ENCODE measurements at regions not wholly inside any gene's neighbourhood (a gene's known extent, or its start where the extent isn't known, plus 50 kb on each side); places are given as distances from the start of the nearest gene placed in this dataset.

GRCh38 chr4:10949039-10949733, 264.6 kb upstream of the CLNK start:
- TF ChIP-seq, protein P1, sequence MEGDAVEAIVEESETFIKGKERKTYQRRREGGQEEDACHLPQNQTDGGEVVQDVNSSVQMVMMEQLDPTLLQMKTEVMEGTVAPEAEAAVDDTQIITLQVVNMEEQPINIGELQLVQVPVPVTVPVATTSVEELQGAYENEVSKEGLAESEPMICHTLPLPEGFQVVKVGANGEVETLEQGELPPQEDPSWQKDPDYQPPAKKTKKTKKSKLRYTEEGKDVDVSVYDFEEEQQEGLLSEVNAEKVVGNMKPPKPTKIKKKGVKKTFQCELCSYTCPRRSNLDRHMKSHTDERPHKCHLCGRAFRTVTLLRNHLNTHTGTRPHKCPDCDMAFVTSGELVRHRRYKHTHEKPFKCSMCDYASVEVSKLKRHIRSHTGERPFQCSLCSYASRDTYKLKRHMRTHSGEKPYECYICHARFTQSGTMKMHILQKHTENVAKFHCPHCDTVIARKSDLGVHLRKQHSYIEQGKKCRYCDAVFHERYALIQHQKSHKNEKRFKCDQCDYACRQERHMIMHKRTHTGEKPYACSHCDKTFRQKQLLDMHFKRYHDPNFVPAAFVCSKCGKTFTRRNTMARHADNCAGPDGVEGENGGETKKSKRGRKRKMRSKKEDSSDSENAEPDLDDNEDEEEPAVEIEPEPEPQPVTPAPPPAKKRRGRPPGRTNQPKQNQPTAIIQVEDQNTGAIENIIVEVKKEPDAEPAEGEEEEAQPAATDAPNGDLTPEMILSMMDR (IDR thresholded peaks at IDR 0.05): no peak
- H3K4me1 ChIP-seq: no peaks in the 10 kb centered on the region
- H3K9ac ChIP-seq: no peak overlapping the region
- no peaks in the 10 kb centered on the region for H3K9me3 ChIP-seq (ENCODE audit: control insufficient read depth, low read length)
- no peaks in the 10 kb centered on the region for H3K79me2 ChIP-seq
- H3K4me3 ChIP-seq (ENCODE audit: low read depth, low read length): no peak overlapping the region
- H3K27ac ChIP-seq: no peak overlapping the region
- no peak overlapping the region for H3K4me2 ChIP-seq (ENCODE audit: low read length)
- no peaks in the 10 kb centered on the region for H3K36me3 ChIP-seq (ENCODE audit: control insufficient read depth, insufficient read depth, low read length)
- no peak overlapping the region for H2AFZ ChIP-seq
- no peaks in the 10 kb centered on the region for H3K27me3 ChIP-seq (ENCODE audit: control insufficient read depth, insufficient read depth, low read length)

DNA sequence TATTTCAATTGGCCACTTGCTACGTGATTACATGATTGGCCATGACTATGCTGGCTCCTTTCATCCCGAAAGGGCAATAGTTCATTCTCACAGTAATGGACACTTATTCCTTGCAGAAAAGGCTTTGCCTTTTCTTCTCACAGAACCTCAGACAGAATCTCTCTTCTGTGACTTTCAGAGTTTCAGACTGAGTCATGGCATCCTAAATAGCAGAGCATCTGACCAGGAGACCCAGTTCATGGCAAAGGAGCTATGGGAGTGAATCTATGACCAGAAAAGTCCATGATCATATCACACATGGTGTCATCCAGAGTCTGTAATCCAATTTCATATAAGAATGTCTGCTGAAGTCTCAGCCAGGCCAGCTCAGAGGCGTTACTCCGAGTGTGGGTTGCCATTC, 263.3 kb upstream of the CLNK start:
- no peaks in the 10 kb centered on the region for H3K36me3 ChIP-seq (ENCODE audit: control insufficient read depth, insufficient read depth, low read length)
- no peak overlapping the region for H3K27ac ChIP-seq
- H3K9me3 ChIP-seq (ENCODE audit: control insufficient read depth, low read length): no peaks in the 10 kb centered on the region
- no peak overlapping the region for H3K4me2 ChIP-seq (ENCODE audit: low read length)
- TF ChIP-seq, protein P1 (IDR thresholded peaks at IDR 0.05): no peak
- H2AFZ ChIP-seq: no peak overlapping the region
- no peaks in the 10 kb centered on the region for H3K79me2 ChIP-seq
- no peaks in the 10 kb centered on the region for H3K27me3 ChIP-seq (ENCODE audit: control insufficient read depth, insufficient read depth, low read length)
- H3K9ac ChIP-seq: no peak overlapping the region
- H3K4me1 ChIP-seq: no peaks in the 10 kb centered on the region
- H3K4me3 ChIP-seq (ENCODE audit: low read depth, low read length): no peak overlapping the region

GRCh38 chr4:10944321-10944720, 259.8 kb upstream of the CLNK start:
- H3K9me3 ChIP-seq (ENCODE audit: control insufficient read depth, low read length): no peaks in the 10 kb centered on the region
- H3K4me1 ChIP-seq: no peaks in the 10 kb centered on the region
- no peaks in the 10 kb centered on the region for H3K79me2 ChIP-seq
- TF ChIP-seq, protein P1 (IDR thresholded peaks at IDR 0.05): no peak
- H3K36me3 ChIP-seq (ENCODE audit: control insufficient read depth, insufficient read depth, low read length): no peaks in the 10 kb centered on the region
- H3K4me3 ChIP-seq (ENCODE audit: low read depth, low read length): no peak overlapping the region
- H3K27me3 ChIP-seq (ENCODE audit: control insufficient read depth, insufficient read depth, low read length): no peaks in the 10 kb centered on the region
- no peak overlapping the region for H3K4me2 ChIP-seq (ENCODE audit: low read length)
- no peak overlapping the region for H3K9ac ChIP-seq
- no peak overlapping the region for H2AFZ ChIP-seq
- H3K27ac ChIP-seq: no peak overlapping the region

DNA sequence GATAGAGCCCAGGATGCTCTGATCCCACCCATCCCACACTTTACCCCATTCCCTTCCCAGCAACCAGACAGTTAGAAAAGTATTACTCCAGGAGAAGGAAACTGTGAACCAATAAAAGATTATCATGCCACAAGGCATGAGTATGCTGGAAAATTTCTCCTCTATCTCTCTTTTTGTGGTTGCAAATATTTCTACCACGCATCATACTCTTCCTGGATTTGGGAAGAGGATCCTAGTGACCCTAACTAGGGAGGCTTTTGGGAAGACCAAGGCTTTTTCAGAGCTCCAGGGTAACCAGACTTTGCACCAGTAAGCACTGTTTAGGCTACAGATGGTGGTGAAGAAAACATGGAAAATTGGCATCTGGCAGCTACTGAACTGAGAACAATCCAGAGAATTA, 257.6 kb upstream of the CLNK start:
- H3K4me1 ChIP-seq: no peaks in the 10 kb centered on the region
- H3K36me3 ChIP-seq (ENCODE audit: control insufficient read depth, insufficient read depth, low read length): no peaks in the 10 kb centered on the region
- no peaks in the 10 kb centered on the region for H3K79me2 ChIP-seq
- H3K9me3 ChIP-seq (ENCODE audit: control insufficient read depth, low read length): no peaks in the 10 kb centered on the region
- H3K4me2 ChIP-seq (ENCODE audit: low read length): no peak overlapping the region
- no peak overlapping the region for H3K9ac ChIP-seq
- H2AFZ ChIP-seq: no peak overlapping the region
- TF ChIP-seq, protein P1 (IDR thresholded peaks at IDR 0.05): no peak
- no peak overlapping the region for H3K4me3 ChIP-seq (ENCODE audit: low read depth, low read length)
- H3K27me3 ChIP-seq (ENCODE audit: control insufficient read depth, insufficient read depth, low read length): no peaks in the 10 kb centered on the region
- H3K27ac ChIP-seq: no peak overlapping the region

DNA sequence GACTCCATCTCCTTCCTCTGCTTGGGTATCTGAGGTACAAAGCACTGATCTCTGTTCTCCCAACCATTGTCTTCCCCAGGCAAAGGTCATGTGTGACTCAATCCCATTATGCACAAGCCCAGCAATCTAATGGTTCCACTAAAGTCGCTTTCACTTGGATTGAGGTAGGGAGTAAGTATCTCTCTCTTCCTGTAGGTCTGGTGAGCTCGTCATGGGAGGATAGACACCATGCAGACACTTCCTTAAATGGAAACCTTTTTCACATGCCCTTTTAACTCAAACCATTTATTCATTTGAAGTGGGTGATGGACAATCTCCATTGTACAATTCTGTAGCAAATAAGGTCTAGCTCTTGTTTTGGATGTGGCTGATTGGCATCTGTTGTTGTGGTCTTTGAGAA, 245.2 kb upstream of the CLNK start:
- Histone ChIP-seq H3K27me3 (ENCODE audit: control insufficient read depth, insufficient read depth, low read length) (no peaks in the 10 kb centered on the region), H3K36me3 (ENCODE audit: control insufficient read depth, insufficient read depth, low read length) (no peaks in the 10 kb centered on the region), H3K9me3 (ENCODE audit: control insufficient read depth, low read length) (no peaks in the 10 kb centered on the region), H3K79me2 (no peaks in the 10 kb centered on the region), H3K4me3 (ENCODE audit: low read depth, low read length) (no peak overlapping the region), H2AFZ (no peak overlapping the region), H3K9ac (no peak overlapping the region), H3K27ac (no peak overlapping the region), H3K4me1 (no peaks in the 10 kb centered on the region), H3K4me2 (ENCODE audit: low read length) (no peak overlapping the region)
- TF ChIP-seq, protein P1 (IDR thresholded peaks at IDR 0.05): no peak
